ENCODE measurements at regions not wholly inside any gene's neighbourhood (a gene's known extent, or its start where the extent isn't known, plus 50 kb on each side); places are given as distances from the start of the nearest gene placed in this dataset.

- CTCF ChIA-PET, result no interaction called here
- no TSS peak for BruUV-seq (replicated peaks)
- no peak overlapping the region for H3K27ac ChIP-seq (ENCODE audit: low read depth, low read length, poor library complexity, severe bottlenecking)
- H3K9me3 ChIP-seq (ENCODE audit: low read depth, low read length, poor library complexity, severe bottlenecking), result peaks cover 4% of the 10 kb centered on the region
- POLR2A ChIA-PET (ENCODE audit: low non-redundant PET), result no interaction called here
- peaks cover 5% of the 10 kb centered on the region for H3K27me3 ChIP-seq (replicated peaks; ENCODE audit: insufficient read depth, low read depth, low read length, poor library complexity)
- no peak for TF ChIP-seq EZH2 (IDR thresholded peaks at IDR 0.05; ENCODE audit: borderline replicate concordance, low read depth, low read length, poor library complexity, severe bottlenecking)
- TF ChIP-seq CTCF (conservative IDR thresholded peaks at IDR 0.05; ENCODE audit: low read depth, low read length), result no peak
- H3K4me3 ChIP-seq (ENCODE audit: low read depth, low read length, poor library complexity, severe bottlenecking), result no peak overlapping the region
- H3K4me1 ChIP-seq (ENCODE audit: insufficient read depth, low read length, poor library complexity, severe bottlenecking), result no peaks in the 10 kb centered on the region
- intact Hi-C loops (cut with micrococcal nuclease; ENCODE audit: unreplicated experiment), result no loop called here
- no peak for DNase-seq (ENCODE audit: low spot score)
- no peaks in the 10 kb centered on the region for H3K36me3 ChIP-seq (ENCODE audit: insufficient read depth, low read length, poor library complexity, severe bottlenecking)
Measured at GRCh38 chrX:790783-791360, 160.3 kb downstream of the SHOX start.

- no peak overlapping the region for H3K4me3 ChIP-seq (ENCODE audit: low read depth, low read length, poor library complexity, severe bottlenecking)
- ChIA-PET POLR2A (ENCODE audit: low non-redundant PET) (no interaction called here), CTCF (no interaction called here)
- no peaks in the 10 kb centered on the region for H3K36me3 ChIP-seq (ENCODE audit: insufficient read depth, low read length, poor library complexity, severe bottlenecking)
- no peak for TF ChIP-seq EZH2 (IDR thresholded peaks at IDR 0.05; ENCODE audit: borderline replicate concordance, low read depth, low read length, poor library complexity, severe bottlenecking)
- no peak for TF ChIP-seq CTCF (conservative IDR thresholded peaks at IDR 0.05; ENCODE audit: low read depth, low read length)
- H3K4me1 ChIP-seq (ENCODE audit: insufficient read depth, low read length, poor library complexity, severe bottlenecking), result no peaks in the 10 kb centered on the region
- H3K27ac ChIP-seq (ENCODE audit: low read depth, low read length, poor library complexity, severe bottlenecking), result no peak overlapping the region
- intact Hi-C loops (cut with micrococcal nuclease; ENCODE audit: unreplicated experiment), result no loop called here
- no peak for DNase-seq (ENCODE audit: low spot score)
- H3K9me3 ChIP-seq (ENCODE audit: low read depth, low read length, poor library complexity, severe bottlenecking), result peaks cover 4% of the 10 kb centered on the region
- BruUV-seq (replicated peaks), result no TSS peak
- H3K27me3 ChIP-seq (replicated peaks; ENCODE audit: insufficient read depth, low read depth, low read length, poor library complexity), result peaks cover 2% of the 10 kb centered on the region
Measured at GRCh38 chrX:790041-790506, 159.5 kb downstream of the SHOX start.

DNA sequence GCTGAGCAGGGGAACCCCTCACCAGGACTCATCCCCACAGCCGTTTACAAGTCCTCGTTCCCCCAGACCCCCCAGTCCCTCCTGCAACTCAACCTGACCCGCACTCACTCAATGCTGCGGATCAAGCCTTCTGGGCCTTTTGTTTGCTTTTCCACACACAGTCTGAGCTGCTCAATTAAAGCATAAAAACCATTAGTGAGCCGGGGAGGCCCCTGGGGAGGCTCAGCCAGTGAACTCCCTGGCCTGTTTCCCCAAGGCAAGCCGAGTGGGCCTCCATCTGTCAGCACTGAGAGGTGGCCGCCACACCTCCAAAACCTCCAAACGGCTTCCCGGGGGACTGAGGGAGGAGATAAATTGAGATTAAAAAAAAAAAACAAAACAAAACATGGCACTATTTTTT is 158.5 kb downstream of the SHOX start:
- no TSS peak for BruUV-seq (replicated peaks)
- H3K9me3 ChIP-seq (ENCODE audit: low read depth, low read length, poor library complexity, severe bottlenecking), result peaks cover 4% of the 10 kb centered on the region
- H3K36me3 ChIP-seq (ENCODE audit: insufficient read depth, low read length, poor library complexity, severe bottlenecking), result no peaks in the 10 kb centered on the region
- no peak for DNase-seq (ENCODE audit: low spot score)
- no peak overlapping the region for H3K27ac ChIP-seq (ENCODE audit: low read depth, low read length, poor library complexity, severe bottlenecking)
- no peaks in the 10 kb centered on the region for H3K4me1 ChIP-seq (ENCODE audit: insufficient read depth, low read length, poor library complexity, severe bottlenecking)
- intact Hi-C loops (cut with micrococcal nuclease; ENCODE audit: unreplicated experiment), result no loop called here
- ChIA-PET CTCF (no interaction called here), POLR2A (ENCODE audit: low non-redundant PET) (no interaction called here)
- H3K4me3 ChIP-seq (ENCODE audit: low read depth, low read length, poor library complexity, severe bottlenecking), result no peak overlapping the region
- H3K27me3 ChIP-seq (replicated peaks; ENCODE audit: insufficient read depth, low read depth, low read length, poor library complexity), result peaks cover 2% of the 10 kb centered on the region
- TF ChIP-seq CTCF (conservative IDR thresholded peaks at IDR 0.05; ENCODE audit: low read depth, low read length) (no peak), EZH2 (IDR thresholded peaks at IDR 0.05; ENCODE audit: borderline replicate concordance, low read depth, low read length, poor library complexity, severe bottlenecking) (no peak)

Measured in A673 (cell line).